GM12864 (cell line): ENCODE measurements at regions not wholly inside any gene's neighbourhood (a gene's known extent, or its start where the extent isn't known, plus 50 kb on each side); places are given as distances from the start of the nearest gene placed in this dataset.

Experiments used
- DNase-seq: peaks from one replicate; pipeline ENCODE4 v3.0.0-alpha.2; 2011; ENCODE audit warnings: low read depth
- H3K4me3 ChIP-seq: 2 replicates; pipeline ENCODE4 v1.5.1; 2011; ENCODE audit warnings: mild to moderate bottlenecking, low read depth, low read length, control low read depth
- CTCF ChIP-seq: IDR thresholded peaks from 2 replicates; pipeline ENCODE4 v1.5.1; 2011; ENCODE audit warnings: low read depth, mild to moderate bottlenecking, moderate library complexity, low read length, control low read depth, inconsistent platforms; ENCODE audit errors: missing control alignments

- DNase-seq: no peak
- TF ChIP-seq CTCF: no peak
- no peak overlapping the region for H3K4me3 ChIP-seq
Observed at GRCh38 chr12:94862421-94862820, 141.1 kb downstream of the NDUFA12 start.

GRCh38 chr12:94856324-94856723 is 147.2 kb downstream of the NDUFA12 start:
- DNase-seq: no peak
- no peak overlapping the region for H3K4me3 ChIP-seq
- no peak for TF ChIP-seq CTCF

- no peak for DNase-seq
Observed at GRCh38 chr12:94855853-94856252, 147.6 kb downstream of the NDUFA12 start.

GRCh38 chr12:94851396-94852028 is 152.0 kb downstream of the NDUFA12 start:
- DNase-seq: no peak
- no peak overlapping the region for H3K4me3 ChIP-seq
- TF ChIP-seq CTCF: no peak

More at GRCh38 chr12:94855853-94856252, 147.6 kb downstream of the NDUFA12 start:
- no peak overlapping the region for H3K4me3 ChIP-seq
- no peak for TF ChIP-seq CTCF

- no peak for DNase-seq
Observed at GRCh38 chr12:94849411-94849976, 154.0 kb downstream of the NDUFA12 start.

GRCh38 chr12:94848966-94849365 is 154.5 kb downstream of the NDUFA12 start:
- DNase-seq: no peak
- no peak overlapping the region for H3K4me3 ChIP-seq
- TF ChIP-seq CTCF: no peak

More at GRCh38 chr12:94849411-94849976, 154.0 kb downstream of the NDUFA12 start:
- TF ChIP-seq CTCF: peak; percentile 5
- H3K4me3 ChIP-seq: no peak overlapping the region

GRCh38 chr12:94845110-94845509 is 158.4 kb downstream of the NDUFA12 start:
- TF ChIP-seq CTCF: no peak
- no peak for DNase-seq
- no peak overlapping the region for H3K4me3 ChIP-seq
